ENCODE measurements at regions not wholly inside any gene's neighbourhood (a gene's known extent, or its start where the extent isn't known, plus 50 kb on each side); places are given as distances from the start of the nearest gene placed in this dataset.
"Not testable (repeated sequence)": the region's sequence is repeated elsewhere in the genome, so short reads cannot be mapped to it uniquely, and the experiment has no call there.

- H3K27me3 ChIP-seq (ENCODE audit: control insufficient read depth in 3 of 3, insufficient read depth in 3 of 3, low read depth in 1 of 3, low read length in 3 of 3): peaks cover 0 to 11% (median 7%) of the 10 kb centered on the region in 3 experiments
- not testable (repeated sequence) for H3K79me1 ChIP-seq (ENCODE audit: low read depth, low read length); H4K91ac ChIP-seq (ENCODE audit: low read depth, low read length, poor library complexity); H2BK5ac ChIP-seq (ENCODE audit: low read length); H3K4ac ChIP-seq (ENCODE audit: low read length); H3K36me3 ChIP-seq (replicated peaks in 1 of 2; ENCODE audit: control insufficient read depth in 2 of 2, insufficient read depth in 2 of 2, low read length in 2 of 2); H2BK15ac ChIP-seq (ENCODE audit: low read length); H3K4me1 ChIP-seq (ENCODE audit: control insufficient read depth in 2 of 2, insufficient read depth in 1 of 2, low read depth in 1 of 2, low read length in 2 of 2); H4K8ac ChIP-seq (ENCODE audit: low read depth, low read length); H3K23ac ChIP-seq (ENCODE audit: low read depth, low read length, poor library complexity); H3K27ac ChIP-seq (replicated peaks; ENCODE audit: low read length); H3K9me3 ChIP-seq (replicated peaks in 1 of 2; ENCODE audit: control insufficient read depth in 2 of 2, insufficient read depth in 1 of 2, low read depth in 1 of 2, low read length in 2 of 2); H2BK12ac ChIP-seq (ENCODE audit: low read length); H2BK120ac ChIP-seq (ENCODE audit: low read depth, low read length); H2AK5ac ChIP-seq (ENCODE audit: low read depth, low read length)
- H3K4me3 ChIP-seq (ENCODE audit: low read length in 2 of 2): peak overlapping the region; percentile 55 to 78
- H3K9ac ChIP-seq (ENCODE audit: low read depth, low read length, poor library complexity): peak overlapping the region; percentile 70
- peak overlapping the region; percentile 71 for H3K14ac ChIP-seq (ENCODE audit: low read length)
- peak overlapping the region; percentile 48 for H3K18ac ChIP-seq (ENCODE audit: low read length)
- peak; percentile 78 for DNase-seq (ENCODE audit: low spot score)
- H2AFZ ChIP-seq (ENCODE audit: low read length): peak overlapping the region; percentile 96
- WGBS, 2 donors (ENCODE audit: extremely low coverage in 2 of 2, insufficient read length in 2 of 2, insufficient replicate concordance in 1 of 2): no CpG with 5 or more reads among the region's 59 CpGs
- H3K4me2 ChIP-seq (ENCODE audit: insufficient read depth, low read length, poor library complexity, severe bottlenecking): peak overlapping the region; percentile 49
Observed at GRCh38 chr9:41273549-41274267, 84.6 kb upstream of the ZNG1F start.

GRCh38 chr9:41272879-41273548 lies 83.9 kb upstream of the ZNG1F start:
- not testable (repeated sequence) for H3K4me1 ChIP-seq (ENCODE audit: control insufficient read depth in 2 of 2, insufficient read depth in 1 of 2, low read depth in 1 of 2, low read length in 2 of 2); H3K23ac ChIP-seq (ENCODE audit: low read depth, low read length, poor library complexity); H4K91ac ChIP-seq (ENCODE audit: low read depth, low read length, poor library complexity); H3K18ac ChIP-seq (ENCODE audit: low read length); H3K9me3 ChIP-seq (replicated peaks in 1 of 2; ENCODE audit: control insufficient read depth in 2 of 2, insufficient read depth in 1 of 2, low read depth in 1 of 2, low read length in 2 of 2); DNase-seq (ENCODE audit: low spot score); H2BK120ac ChIP-seq (ENCODE audit: low read depth, low read length); H3K36me3 ChIP-seq (replicated peaks in 1 of 2; ENCODE audit: control insufficient read depth in 2 of 2, insufficient read depth in 2 of 2, low read length in 2 of 2); H2BK12ac ChIP-seq (ENCODE audit: low read length); H3K4ac ChIP-seq (ENCODE audit: low read length); H2BK5ac ChIP-seq (ENCODE audit: low read length); H2BK15ac ChIP-seq (ENCODE audit: low read length); H4K8ac ChIP-seq (ENCODE audit: low read depth, low read length); H3K14ac ChIP-seq (ENCODE audit: low read length); H3K9ac ChIP-seq (ENCODE audit: low read depth, low read length, poor library complexity); H3K79me1 ChIP-seq (ENCODE audit: low read depth, low read length); H2AK5ac ChIP-seq (ENCODE audit: low read depth, low read length); H3K27ac ChIP-seq (replicated peaks; ENCODE audit: low read length)
- WGBS, 2 donors (ENCODE audit: extremely low coverage in 2 of 2, insufficient read length in 2 of 2, insufficient replicate concordance in 1 of 2): no CpG with 5 or more reads among the region's 49 CpGs
- Histone ChIP-seq H3K4me3 (ENCODE audit: low read length in 2 of 2) (peak overlapping the region; percentile 39 to 58), H3K27me3 (ENCODE audit: control insufficient read depth in 3 of 3, insufficient read depth in 3 of 3, low read depth in 1 of 3, low read length in 3 of 3) (peaks cover 0 to 11% (median 7%) of the 10 kb centered on the region in 3 experiments), H3K4me2 (ENCODE audit: insufficient read depth, low read length, poor library complexity, severe bottlenecking) (peak overlapping the region; percentile 45), H2AFZ (ENCODE audit: low read length) (peak overlapping the region; percentile 85)

- not testable (repeated sequence) for H3K27ac ChIP-seq (replicated peaks; ENCODE audit: low read length); DNase-seq (ENCODE audit: low spot score)
- H3K27me3 ChIP-seq (ENCODE audit: control insufficient read depth in 3 of 3, insufficient read depth in 3 of 3, low read depth in 1 of 3, low read length in 3 of 3): peaks cover 0 to 13% (median 10%) of the 10 kb centered on the region in 3 experiments
Observed at GRCh38 chr9:41270992-41271391, 81.9 kb upstream of the ZNG1F start.

GRCh38 chr9:41269471-41269870 lies 80.4 kb upstream of the ZNG1F start:
- not testable (repeated sequence) for H3K4me2 ChIP-seq (ENCODE audit: insufficient read depth, low read length, poor library complexity, severe bottlenecking); H3K4me3 ChIP-seq (ENCODE audit: low read length in 2 of 2); H4K8ac ChIP-seq (ENCODE audit: low read depth, low read length); H3K14ac ChIP-seq (ENCODE audit: low read length); H3K4ac ChIP-seq (ENCODE audit: low read length); H3K79me1 ChIP-seq (ENCODE audit: low read depth, low read length); H3K27ac ChIP-seq (replicated peaks; ENCODE audit: low read length); H3K9ac ChIP-seq (ENCODE audit: low read depth, low read length, poor library complexity); H3K23ac ChIP-seq (ENCODE audit: low read depth, low read length, poor library complexity); H2BK12ac ChIP-seq (ENCODE audit: low read length); H3K36me3 ChIP-seq (replicated peaks in 1 of 2; ENCODE audit: control insufficient read depth in 2 of 2, insufficient read depth in 2 of 2, low read length in 2 of 2); H2AFZ ChIP-seq (ENCODE audit: low read length); DNase-seq (ENCODE audit: low spot score); H3K9me3 ChIP-seq (replicated peaks in 1 of 2; ENCODE audit: control insufficient read depth in 2 of 2, insufficient read depth in 1 of 2, low read depth in 1 of 2, low read length in 2 of 2); H2BK15ac ChIP-seq (ENCODE audit: low read length); H2AK5ac ChIP-seq (ENCODE audit: low read depth, low read length); H4K91ac ChIP-seq (ENCODE audit: low read depth, low read length, poor library complexity); H2BK5ac ChIP-seq (ENCODE audit: low read length); H2BK120ac ChIP-seq (ENCODE audit: low read depth, low read length); H3K4me1 ChIP-seq (ENCODE audit: control insufficient read depth in 2 of 2, insufficient read depth in 1 of 2, low read depth in 1 of 2, low read length in 2 of 2)
- no CpG with 5 or more reads among the region's 14 CpGs for WGBS, 2 donors (ENCODE audit: extremely low coverage in 2 of 2, insufficient read length in 2 of 2, insufficient replicate concordance in 1 of 2)
- peaks cover 0 to 11% (median 9%) of the 10 kb centered on the region in 3 experiments for H3K27me3 ChIP-seq (ENCODE audit: control insufficient read depth in 3 of 3, insufficient read depth in 3 of 3, low read depth in 1 of 3, low read length in 3 of 3)
- H3K18ac ChIP-seq (ENCODE audit: low read length): peak overlapping the region; percentile 71

More at GRCh38 chr9:41270992-41271391, 81.9 kb upstream of the ZNG1F start:
- H3K4me2 ChIP-seq (ENCODE audit: insufficient read depth, low read length, poor library complexity, severe bottlenecking); H3K4me3 ChIP-seq (ENCODE audit: low read length in 2 of 2); H3K36me3 ChIP-seq (replicated peaks in 1 of 2; ENCODE audit: control insufficient read depth in 2 of 2, insufficient read depth in 2 of 2, low read length in 2 of 2); H3K23ac ChIP-seq (ENCODE audit: low read depth, low read length, poor library complexity); H2AK5ac ChIP-seq (ENCODE audit: low read depth, low read length); H4K8ac ChIP-seq (ENCODE audit: low read depth, low read length); H3K18ac ChIP-seq (ENCODE audit: low read length); H2AFZ ChIP-seq (ENCODE audit: low read length); H3K9ac ChIP-seq (ENCODE audit: low read depth, low read length, poor library complexity); H3K14ac ChIP-seq (ENCODE audit: low read length); H2BK5ac ChIP-seq (ENCODE audit: low read length); H3K9me3 ChIP-seq (replicated peaks in 1 of 2; ENCODE audit: control insufficient read depth in 2 of 2, insufficient read depth in 1 of 2, low read depth in 1 of 2, low read length in 2 of 2); H3K4ac ChIP-seq (ENCODE audit: low read length); H2BK12ac ChIP-seq (ENCODE audit: low read length); H4K91ac ChIP-seq (ENCODE audit: low read depth, low read length, poor library complexity); H3K4me1 ChIP-seq (ENCODE audit: control insufficient read depth in 2 of 2, insufficient read depth in 1 of 2, low read depth in 1 of 2, low read length in 2 of 2); H2BK120ac ChIP-seq (ENCODE audit: low read depth, low read length); H2BK15ac ChIP-seq (ENCODE audit: low read length); H3K79me1 ChIP-seq (ENCODE audit: low read depth, low read length): not testable (repeated sequence)
- no CpG with 5 or more reads among the region's 1 CpG for WGBS, 2 donors (ENCODE audit: extremely low coverage in 2 of 2, insufficient read length in 2 of 2, insufficient replicate concordance in 1 of 2)

Data from neuronal stem cell (in vitro differentiated cells).